ENCODE measurements at regions not wholly inside any gene's neighbourhood (a gene's known extent, or its start where the extent isn't known, plus 50 kb on each side); places are given as distances from the start of the nearest gene placed in this dataset.
A peak's percentile ranks its signal among the peaks of the same experiment; 100 is the strongest.

DNA sequence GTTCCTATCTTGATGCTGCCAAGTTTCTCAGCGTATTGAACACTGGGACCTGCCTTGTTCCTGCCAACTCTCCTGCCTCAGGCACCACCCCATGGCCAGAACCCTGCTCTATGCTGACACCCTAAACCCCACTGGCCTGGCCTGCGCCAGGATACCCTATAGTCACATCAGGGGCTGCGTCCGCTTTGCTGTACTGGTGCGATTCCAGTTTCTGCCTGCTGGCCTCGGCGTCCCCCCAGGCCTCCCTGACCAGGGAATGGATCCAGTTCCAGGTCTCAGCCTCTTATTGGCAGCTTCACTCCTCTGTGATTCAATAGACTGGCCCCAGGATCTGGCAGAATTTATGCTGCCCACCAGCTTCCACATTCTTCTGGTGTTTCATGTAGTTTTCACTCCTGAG is 55.0 kb downstream of the GPR6 start:
- Mint-ChIP-seq H3K27me3 (ENCODE audit: low read depth in 2 of 2) (no peaks in the 10 kb centered on the region), H3K27ac (no peak overlapping the region), H3K9me3 (no peaks in the 10 kb centered on the region), H3K36me3 (no peaks in the 10 kb centered on the region), H3K4me1 (peaks cover 3% of the 10 kb centered on the region in 2 donors), H3K4me3 (no peak overlapping the region)
- Histone ChIP-seq H3K4me3 (ENCODE audit: low read length) (no peak overlapping the region), H3K27me3 (ENCODE audit: control insufficient read depth, insufficient read depth, low read length) (no peaks in the 10 kb centered on the region), H3K27ac (ENCODE audit: low read length) (no peak overlapping the region), H3K9me3 (ENCODE audit: control insufficient read depth, insufficient read depth, low read length) (no peaks in the 10 kb centered on the region), H3K36me3 (ENCODE audit: control insufficient read depth, insufficient read depth, low read length) (no peaks in the 10 kb centered on the region), H3K4me1 (ENCODE audit: control insufficient read depth, insufficient read depth, low read length) (peaks cover 4% of the 10 kb centered on the region)
- no peak for DNase-seq
- 95% methylated on average over 7 of the region's 7 CpGs for WGBS (ENCODE audit: insufficient coverage)
- intact Hi-C loops (cut with micrococcal nuclease): no loop called here
- TF ChIP-seq, protein P1, sequence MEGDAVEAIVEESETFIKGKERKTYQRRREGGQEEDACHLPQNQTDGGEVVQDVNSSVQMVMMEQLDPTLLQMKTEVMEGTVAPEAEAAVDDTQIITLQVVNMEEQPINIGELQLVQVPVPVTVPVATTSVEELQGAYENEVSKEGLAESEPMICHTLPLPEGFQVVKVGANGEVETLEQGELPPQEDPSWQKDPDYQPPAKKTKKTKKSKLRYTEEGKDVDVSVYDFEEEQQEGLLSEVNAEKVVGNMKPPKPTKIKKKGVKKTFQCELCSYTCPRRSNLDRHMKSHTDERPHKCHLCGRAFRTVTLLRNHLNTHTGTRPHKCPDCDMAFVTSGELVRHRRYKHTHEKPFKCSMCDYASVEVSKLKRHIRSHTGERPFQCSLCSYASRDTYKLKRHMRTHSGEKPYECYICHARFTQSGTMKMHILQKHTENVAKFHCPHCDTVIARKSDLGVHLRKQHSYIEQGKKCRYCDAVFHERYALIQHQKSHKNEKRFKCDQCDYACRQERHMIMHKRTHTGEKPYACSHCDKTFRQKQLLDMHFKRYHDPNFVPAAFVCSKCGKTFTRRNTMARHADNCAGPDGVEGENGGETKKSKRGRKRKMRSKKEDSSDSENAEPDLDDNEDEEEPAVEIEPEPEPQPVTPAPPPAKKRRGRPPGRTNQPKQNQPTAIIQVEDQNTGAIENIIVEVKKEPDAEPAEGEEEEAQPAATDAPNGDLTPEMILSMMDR (IDR thresholded peaks at IDR 0.05): no peak
- peak in 1 of 3 donors; percentile 15 for ATAC-seq

DNA sequence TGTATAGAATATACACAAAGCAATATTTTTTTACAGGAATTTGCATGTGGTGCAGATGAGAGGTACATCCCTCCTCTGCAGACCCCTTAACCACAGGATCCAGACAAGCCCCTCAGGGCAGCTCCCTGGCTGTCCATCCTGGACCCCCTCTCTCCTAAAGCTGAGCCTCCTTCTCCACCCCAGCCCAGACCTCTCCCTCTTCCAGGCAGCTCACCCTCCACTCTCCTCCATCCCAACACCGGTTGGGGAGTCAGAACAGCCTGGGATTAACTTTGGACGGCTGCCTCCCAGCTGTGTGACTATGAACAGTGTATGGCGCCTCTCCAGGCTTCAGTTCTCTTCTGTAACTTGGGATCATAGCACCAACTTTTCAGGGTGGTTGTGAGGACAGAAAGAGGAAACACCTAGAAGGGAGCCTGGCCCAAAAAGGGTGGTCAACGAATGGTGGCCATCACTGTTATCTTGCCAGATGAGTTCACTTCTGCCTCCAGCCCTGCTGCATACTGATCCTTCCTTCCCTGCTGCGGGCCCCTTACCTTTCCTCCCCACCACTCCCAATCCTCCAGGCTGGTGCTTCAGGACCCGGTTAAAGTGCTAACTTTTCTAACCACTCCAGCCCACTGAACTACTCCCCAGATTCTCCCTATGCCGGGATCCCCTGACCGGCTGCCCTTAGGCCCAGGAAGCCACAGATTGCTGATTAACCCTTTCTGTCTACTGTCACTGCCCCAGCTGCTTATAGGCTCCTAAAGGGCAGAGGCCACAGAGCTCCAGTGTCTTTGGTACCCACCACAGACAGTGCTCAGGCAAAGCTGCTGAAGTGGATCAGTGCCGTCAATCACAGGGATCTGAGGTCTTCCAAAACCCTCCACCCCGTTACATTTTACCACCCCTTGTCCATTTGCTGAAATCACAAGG is 55.9 kb downstream of the GPR6 start:
- Mint-ChIP-seq H3K4me1 (peaks cover 6 to 11% of the 10 kb centered on the region in 2 donors), H3K9me3 (no peaks in the 10 kb centered on the region), H3K27me3 (ENCODE audit: low read depth in 2 of 2) (no peaks in the 10 kb centered on the region), H3K36me3 (no peaks in the 10 kb centered on the region), H3K27ac (peak overlapping the region in 1 of 2 donors; percentile 7), H3K4me3 (no peak overlapping the region)
- WGBS (ENCODE audit: insufficient coverage): 92% methylated on average over 10 of the region's 10 CpGs
- no peaks in the 10 kb centered on the region for H3K9me3 ChIP-seq (ENCODE audit: control insufficient read depth, insufficient read depth, low read length)
- no peaks in the 10 kb centered on the region for H3K27me3 ChIP-seq (ENCODE audit: control insufficient read depth, insufficient read depth, low read length)
- no peaks in the 10 kb centered on the region for H3K36me3 ChIP-seq (ENCODE audit: control insufficient read depth, insufficient read depth, low read length)
- intact Hi-C loops (cut with micrococcal nuclease): no loop called here
- H3K27ac ChIP-seq (ENCODE audit: low read length): no peak overlapping the region
- ATAC-seq (no peak), DNase-seq (no peak)
- TF ChIP-seq, protein P1 (IDR thresholded peaks at IDR 0.05): no peak
- H3K4me3 ChIP-seq (ENCODE audit: low read length): no peak overlapping the region
- peaks cover 11% of the 10 kb centered on the region for H3K4me1 ChIP-seq (ENCODE audit: control insufficient read depth, insufficient read depth, low read length)

DNA sequence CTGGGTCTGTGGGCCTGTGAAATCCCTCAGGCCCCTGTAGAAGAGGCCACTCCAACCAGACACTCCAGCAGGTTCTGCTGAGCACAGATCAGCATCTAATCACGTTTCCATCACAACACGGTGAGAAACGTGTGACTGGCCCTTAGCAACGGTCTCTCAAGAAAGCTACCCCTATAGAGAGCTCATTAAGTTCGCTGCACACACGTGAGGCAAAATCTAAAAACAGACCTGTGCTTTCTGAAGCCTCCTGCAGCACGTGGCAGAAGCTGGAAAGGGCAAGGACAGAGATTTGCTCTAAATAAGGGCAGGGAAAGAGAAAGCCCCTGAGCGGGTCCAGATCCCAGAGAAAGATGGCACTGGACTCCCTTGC is 56.5 kb downstream of the GPR6 start:
- no peak for ATAC-seq
- WGBS (ENCODE audit: insufficient coverage): 80% methylated on average over 8 of the region's 8 CpGs
- Histone ChIP-seq H3K27ac (ENCODE audit: low read length) (no peak overlapping the region), H3K4me1 (ENCODE audit: control insufficient read depth, insufficient read depth, low read length) (peaks cover 18% of the 10 kb centered on the region), H3K27me3 (ENCODE audit: control insufficient read depth, insufficient read depth, low read length) (no peaks in the 10 kb centered on the region), H3K36me3 (ENCODE audit: control insufficient read depth, insufficient read depth, low read length) (no peaks in the 10 kb centered on the region), H3K4me3 (ENCODE audit: low read length) (no peak overlapping the region), H3K9me3 (ENCODE audit: control insufficient read depth, insufficient read depth, low read length) (no peaks in the 10 kb centered on the region)
- peaks cover 13 to 17% of the 10 kb centered on the region in 2 donors for H3K4me1 Mint-ChIP-seq
- H3K9me3 Mint-ChIP-seq: no peaks in the 10 kb centered on the region
- H3K4me3 Mint-ChIP-seq: no peak overlapping the region
- H3K27ac Mint-ChIP-seq: no peak overlapping the region
- no peak for DNase-seq
- TF ChIP-seq, protein P1 (IDR thresholded peaks at IDR 0.05): no peak
- no peaks in the 10 kb centered on the region for H3K27me3 Mint-ChIP-seq (ENCODE audit: low read depth in 2 of 2)
- intact Hi-C loops (cut with micrococcal nuclease): no loop called here
- H3K36me3 Mint-ChIP-seq: no peaks in the 10 kb centered on the region

Data from natural killer cell (primary cell).